ENCODE measurements at regions not wholly inside any gene's neighbourhood (a gene's known extent, or its start where the extent isn't known, plus 50 kb on each side); places are given as distances from the start of the nearest gene placed in this dataset.

DNA sequence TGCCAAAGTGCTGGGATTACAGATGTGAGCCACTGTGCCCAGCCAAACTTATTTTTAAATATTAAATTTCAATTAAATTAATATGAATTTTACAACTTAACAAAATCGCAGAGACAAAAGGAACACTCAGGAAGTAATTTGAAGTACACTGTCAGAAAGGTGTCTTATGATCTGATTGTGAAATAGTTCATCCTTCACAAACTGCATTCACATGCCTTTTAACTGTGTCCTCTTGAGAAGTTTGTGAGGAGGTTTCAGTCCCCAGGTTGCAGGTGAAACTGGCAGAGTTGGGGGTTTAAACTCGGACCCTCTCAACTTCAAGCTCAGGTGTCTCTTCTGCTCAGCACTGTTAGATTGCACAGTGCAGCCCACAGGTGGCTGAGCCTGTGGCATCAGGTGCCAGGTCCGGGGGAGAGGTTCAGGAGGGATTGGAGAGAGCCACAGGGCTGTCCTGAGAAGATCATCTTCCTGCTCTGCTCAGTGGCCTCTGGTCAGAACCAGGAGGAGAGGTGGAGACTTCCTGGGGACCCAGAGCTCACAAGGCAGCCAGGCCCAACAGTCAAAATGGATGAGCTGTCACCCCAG lies 152.3 kb upstream of the RAB4A start:
- DNase-seq (no peak), ATAC-seq (ENCODE audit: low read depth) (no peak)
- TF ChIP-seq, protein P1, sequence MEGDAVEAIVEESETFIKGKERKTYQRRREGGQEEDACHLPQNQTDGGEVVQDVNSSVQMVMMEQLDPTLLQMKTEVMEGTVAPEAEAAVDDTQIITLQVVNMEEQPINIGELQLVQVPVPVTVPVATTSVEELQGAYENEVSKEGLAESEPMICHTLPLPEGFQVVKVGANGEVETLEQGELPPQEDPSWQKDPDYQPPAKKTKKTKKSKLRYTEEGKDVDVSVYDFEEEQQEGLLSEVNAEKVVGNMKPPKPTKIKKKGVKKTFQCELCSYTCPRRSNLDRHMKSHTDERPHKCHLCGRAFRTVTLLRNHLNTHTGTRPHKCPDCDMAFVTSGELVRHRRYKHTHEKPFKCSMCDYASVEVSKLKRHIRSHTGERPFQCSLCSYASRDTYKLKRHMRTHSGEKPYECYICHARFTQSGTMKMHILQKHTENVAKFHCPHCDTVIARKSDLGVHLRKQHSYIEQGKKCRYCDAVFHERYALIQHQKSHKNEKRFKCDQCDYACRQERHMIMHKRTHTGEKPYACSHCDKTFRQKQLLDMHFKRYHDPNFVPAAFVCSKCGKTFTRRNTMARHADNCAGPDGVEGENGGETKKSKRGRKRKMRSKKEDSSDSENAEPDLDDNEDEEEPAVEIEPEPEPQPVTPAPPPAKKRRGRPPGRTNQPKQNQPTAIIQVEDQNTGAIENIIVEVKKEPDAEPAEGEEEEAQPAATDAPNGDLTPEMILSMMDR (IDR thresholded peaks at IDR 0.05): no peak
- POLR2A ChIA-PET: no interaction called here
- Mint-ChIP-seq H3K9me3 (peaks cover 6% of the 10 kb centered on the region), H3K27ac (no peak overlapping the region), H3K27me3 (no peaks in the 10 kb centered on the region), H3K4me1 (no peaks in the 10 kb centered on the region), H3K36me3 (ENCODE audit: low read depth) (no peaks in the 10 kb centered on the region), H3K4me3 (no peak overlapping the region)
- CTCF ChIA-PET: no interaction called here
- intact Hi-C loops (cut with micrococcal nuclease): no loop called here

DNA sequence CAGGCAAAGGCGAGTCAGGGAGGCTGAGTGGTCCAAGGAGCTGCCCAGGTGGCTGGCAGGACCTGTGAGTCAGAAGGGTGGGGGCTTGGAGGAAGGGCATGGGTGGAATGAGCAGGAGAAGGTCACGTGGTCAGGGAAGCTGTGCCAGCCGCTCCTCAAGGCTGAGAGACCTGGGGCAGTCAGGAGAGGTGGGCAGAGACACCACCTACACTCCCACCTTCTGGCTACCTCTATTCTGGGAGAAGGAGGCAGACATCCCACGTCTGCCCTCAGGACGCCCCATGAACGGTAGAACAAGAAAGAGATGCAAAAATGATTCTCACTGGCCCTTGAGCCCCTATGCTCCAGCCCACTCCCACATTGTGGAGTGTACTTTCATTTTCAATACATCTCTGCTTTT lies 151.8 kb upstream of the RAB4A start:
- TF ChIP-seq, protein P1 (IDR thresholded peaks at IDR 0.05): no peak
- no peak for DNase-seq
- POLR2A ChIA-PET: no interaction called here
- intact Hi-C loops (cut with micrococcal nuclease): no loop called here
- H3K4me1 Mint-ChIP-seq: no peaks in the 10 kb centered on the region
- no peak overlapping the region for H3K27ac Mint-ChIP-seq
- H3K9me3 Mint-ChIP-seq: peaks cover 6% of the 10 kb centered on the region
- no peaks in the 10 kb centered on the region for H3K36me3 Mint-ChIP-seq (ENCODE audit: low read depth)
- no peak overlapping the region for H3K4me3 Mint-ChIP-seq
- ATAC-seq (ENCODE audit: low read depth): no peak
- no peaks in the 10 kb centered on the region for H3K27me3 Mint-ChIP-seq
- CTCF ChIA-PET: no interaction called here

DNA sequence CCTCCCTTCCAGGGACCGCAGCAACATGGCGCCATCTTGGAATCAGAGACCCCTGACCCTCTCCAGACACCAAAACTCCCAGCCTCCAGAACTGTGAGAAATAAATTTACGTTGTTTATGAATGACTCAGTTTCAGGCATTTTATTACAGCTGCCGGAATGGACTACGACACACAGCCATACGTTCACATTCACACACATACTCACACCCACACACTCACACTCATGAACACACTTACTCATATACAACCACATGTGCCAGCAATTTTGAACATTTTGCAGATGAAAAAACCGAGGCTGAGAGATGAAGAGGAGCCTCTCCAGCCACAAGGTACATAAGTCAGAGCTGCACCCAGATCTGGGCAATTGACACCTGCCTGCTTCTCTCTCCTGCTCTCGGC lies 151.0 kb upstream of the RAB4A start:
- intact Hi-C loops (cut with micrococcal nuclease): no loop called here
- CTCF ChIA-PET: no interaction called here
- TF ChIP-seq, protein P1 (IDR thresholded peaks at IDR 0.05): no peak
- H3K4me1 Mint-ChIP-seq: no peaks in the 10 kb centered on the region
- no peak for DNase-seq
- no peak for ATAC-seq (ENCODE audit: low read depth)
- peaks cover 2% of the 10 kb centered on the region for H3K27me3 Mint-ChIP-seq
- H3K36me3 Mint-ChIP-seq (ENCODE audit: low read depth): no peaks in the 10 kb centered on the region
- no peak overlapping the region for H3K27ac Mint-ChIP-seq
- no peak overlapping the region for H3K4me3 Mint-ChIP-seq
- POLR2A ChIA-PET: no interaction called here
- peaks cover 6% of the 10 kb centered on the region for H3K9me3 Mint-ChIP-seq

DNA sequence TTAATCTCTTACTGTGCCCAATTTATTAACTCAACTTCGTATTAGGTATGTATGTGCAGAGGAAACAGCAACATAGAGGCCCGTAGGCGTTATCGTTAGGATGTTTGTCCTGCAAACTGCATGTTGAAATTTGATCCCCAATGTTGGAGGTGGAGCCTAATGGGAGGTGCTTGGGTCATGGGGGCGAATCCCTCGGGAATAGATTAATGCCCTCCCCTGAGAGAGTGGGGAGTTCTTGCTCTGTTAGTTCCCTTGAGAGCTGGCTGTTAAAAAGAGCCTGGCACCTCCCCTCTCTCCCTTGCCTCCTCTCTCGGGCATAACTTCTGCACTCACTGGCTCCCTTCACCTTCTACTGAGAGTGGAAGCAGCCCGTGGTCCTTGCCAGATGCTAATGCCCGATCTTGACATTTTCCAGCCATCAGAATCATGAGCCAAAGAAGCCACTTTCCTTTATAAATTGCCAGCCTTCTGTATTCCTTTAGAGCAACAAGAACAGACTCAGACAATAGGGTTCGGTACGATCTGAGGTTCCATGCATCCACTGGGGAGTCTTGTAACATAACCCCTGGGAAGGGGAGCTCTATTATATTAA lies 149.0 kb upstream of the RAB4A start:
- intact Hi-C loops (cut with micrococcal nuclease): no loop called here
- ATAC-seq (ENCODE audit: low read depth) (no peak), DNase-seq (no peak)
- Mint-ChIP-seq H3K9me3 (peaks cover 6% of the 10 kb centered on the region), H3K36me3 (ENCODE audit: low read depth) (no peaks in the 10 kb centered on the region), H3K4me3 (no peak overlapping the region), H3K4me1 (no peaks in the 10 kb centered on the region), H3K27me3 (peaks cover 2% of the 10 kb centered on the region), H3K27ac (no peak overlapping the region)
- CTCF ChIA-PET: no interaction called here
- TF ChIP-seq, protein P1 (IDR thresholded peaks at IDR 0.05): no peak
- POLR2A ChIA-PET: no interaction called here

DNA sequence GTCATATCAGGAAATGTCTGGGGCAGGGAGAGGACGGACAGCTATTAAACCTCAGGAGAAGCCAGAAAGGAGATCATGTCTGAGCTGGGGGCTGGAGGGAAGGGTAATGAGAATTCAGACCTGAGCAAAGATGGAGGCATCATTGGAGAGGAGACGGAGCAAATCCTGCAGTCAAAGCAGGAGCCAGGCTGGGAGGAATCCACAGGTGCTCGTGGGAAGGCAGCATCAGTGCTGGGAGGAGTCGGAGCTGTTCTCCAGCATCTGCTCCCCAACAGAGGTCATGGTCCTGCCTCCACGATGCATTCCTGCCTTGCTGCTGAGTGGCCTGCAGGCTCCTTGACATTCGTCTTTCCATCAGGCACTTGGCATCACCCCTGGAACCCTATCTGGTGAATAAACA lies 148.3 kb upstream of the RAB4A start:
- ATAC-seq (ENCODE audit: low read depth) (no peak), DNase-seq (no peak)
- no peaks in the 10 kb centered on the region for H3K36me3 Mint-ChIP-seq (ENCODE audit: low read depth)
- ChIA-PET POLR2A (no interaction called here), CTCF (no interaction called here)
- no peak overlapping the region for H3K27ac Mint-ChIP-seq
- no peak overlapping the region for H3K4me3 Mint-ChIP-seq
- peaks cover 6% of the 10 kb centered on the region for H3K9me3 Mint-ChIP-seq
- TF ChIP-seq, protein P1 (IDR thresholded peaks at IDR 0.05): no peak
- intact Hi-C loops (cut with micrococcal nuclease): no loop called here
- peaks cover 4% of the 10 kb centered on the region for H3K4me1 Mint-ChIP-seq
- peaks cover 2% of the 10 kb centered on the region for H3K27me3 Mint-ChIP-seq

Data from activated B cell treated with CpG ODN at 0.5 μM for 24 hours (primary cell).